ENCODE measurements at regions not wholly inside any gene's neighbourhood (a gene's known extent, or its start where the extent isn't known, plus 50 kb on each side); places are given as distances from the start of the nearest gene placed in this dataset.

DNA sequence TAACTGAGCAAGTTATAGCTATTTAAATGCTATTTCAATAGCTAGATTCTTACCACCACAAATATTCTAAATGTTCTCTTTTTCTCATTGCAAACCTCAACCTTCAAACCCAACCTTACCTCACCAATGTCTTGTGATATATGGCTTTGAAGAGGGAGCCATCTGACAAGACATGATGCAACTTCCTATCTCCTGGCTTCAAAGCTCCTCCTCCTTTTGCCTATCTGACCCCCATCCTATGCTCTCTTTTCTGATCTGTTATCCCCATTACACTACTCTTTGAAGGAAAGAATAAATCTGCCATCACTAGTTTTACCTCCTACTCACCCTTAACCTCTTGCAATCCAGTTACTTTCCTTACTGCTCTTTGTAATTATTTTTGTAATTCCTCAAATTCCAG, 235.6 kb upstream of the ZSWIM2 start:
- no peak for ATAC-seq (ENCODE audit: low read depth)
- no peak overlapping the region for H3K27ac Mint-ChIP-seq
- H3K9me3 Mint-ChIP-seq = peaks cover 3% of the 10 kb centered on the region
- CTCF ChIA-PET = no interaction called here
- intact Hi-C loops (cut with micrococcal nuclease) = no loop called here
- no peak for DNase-seq
- H3K4me3 Mint-ChIP-seq = no peak overlapping the region
- POLR2A ChIA-PET = no interaction called here
- TF ChIP-seq, protein P1, sequence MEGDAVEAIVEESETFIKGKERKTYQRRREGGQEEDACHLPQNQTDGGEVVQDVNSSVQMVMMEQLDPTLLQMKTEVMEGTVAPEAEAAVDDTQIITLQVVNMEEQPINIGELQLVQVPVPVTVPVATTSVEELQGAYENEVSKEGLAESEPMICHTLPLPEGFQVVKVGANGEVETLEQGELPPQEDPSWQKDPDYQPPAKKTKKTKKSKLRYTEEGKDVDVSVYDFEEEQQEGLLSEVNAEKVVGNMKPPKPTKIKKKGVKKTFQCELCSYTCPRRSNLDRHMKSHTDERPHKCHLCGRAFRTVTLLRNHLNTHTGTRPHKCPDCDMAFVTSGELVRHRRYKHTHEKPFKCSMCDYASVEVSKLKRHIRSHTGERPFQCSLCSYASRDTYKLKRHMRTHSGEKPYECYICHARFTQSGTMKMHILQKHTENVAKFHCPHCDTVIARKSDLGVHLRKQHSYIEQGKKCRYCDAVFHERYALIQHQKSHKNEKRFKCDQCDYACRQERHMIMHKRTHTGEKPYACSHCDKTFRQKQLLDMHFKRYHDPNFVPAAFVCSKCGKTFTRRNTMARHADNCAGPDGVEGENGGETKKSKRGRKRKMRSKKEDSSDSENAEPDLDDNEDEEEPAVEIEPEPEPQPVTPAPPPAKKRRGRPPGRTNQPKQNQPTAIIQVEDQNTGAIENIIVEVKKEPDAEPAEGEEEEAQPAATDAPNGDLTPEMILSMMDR (IDR thresholded peaks at IDR 0.05) = no peak
- H3K36me3 Mint-ChIP-seq (ENCODE audit: low read depth) = no peaks in the 10 kb centered on the region
- no peaks in the 10 kb centered on the region for H3K27me3 Mint-ChIP-seq
- H3K4me1 Mint-ChIP-seq = no peaks in the 10 kb centered on the region

DNA sequence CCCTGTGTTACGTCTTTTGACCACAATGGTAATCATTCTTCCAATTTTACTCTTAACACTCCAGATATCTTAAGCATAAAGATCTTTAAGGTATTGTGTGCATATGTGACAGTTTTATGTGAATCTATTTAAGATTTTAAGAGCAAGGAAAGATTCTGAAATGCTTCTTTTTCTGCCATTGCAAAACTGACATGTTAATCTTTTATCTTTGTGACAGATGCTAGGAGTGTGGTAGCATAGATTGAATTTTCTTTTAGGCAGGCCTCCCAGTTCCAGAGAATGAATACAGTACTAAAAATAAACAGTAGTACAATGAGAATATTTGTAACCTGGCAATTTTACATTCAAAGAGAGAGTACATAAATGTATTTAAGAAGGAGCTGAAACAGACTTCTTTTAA, 232.5 kb upstream of the ZSWIM2 start:
- no peak overlapping the region for H3K27ac Mint-ChIP-seq
- TF ChIP-seq, protein P1 (IDR thresholded peaks at IDR 0.05) = no peak
- H3K4me1 Mint-ChIP-seq = no peaks in the 10 kb centered on the region
- H3K9me3 Mint-ChIP-seq = peaks cover 2% of the 10 kb centered on the region
- no peaks in the 10 kb centered on the region for H3K36me3 Mint-ChIP-seq (ENCODE audit: low read depth)
- ChIA-PET POLR2A (no interaction called here), CTCF (no interaction called here)
- H3K27me3 Mint-ChIP-seq = no peaks in the 10 kb centered on the region
- no peak for ATAC-seq (ENCODE audit: low read depth)
- no peak overlapping the region for H3K4me3 Mint-ChIP-seq
- DNase-seq = no peak
- intact Hi-C loops (cut with micrococcal nuclease) = no loop called here

DNA sequence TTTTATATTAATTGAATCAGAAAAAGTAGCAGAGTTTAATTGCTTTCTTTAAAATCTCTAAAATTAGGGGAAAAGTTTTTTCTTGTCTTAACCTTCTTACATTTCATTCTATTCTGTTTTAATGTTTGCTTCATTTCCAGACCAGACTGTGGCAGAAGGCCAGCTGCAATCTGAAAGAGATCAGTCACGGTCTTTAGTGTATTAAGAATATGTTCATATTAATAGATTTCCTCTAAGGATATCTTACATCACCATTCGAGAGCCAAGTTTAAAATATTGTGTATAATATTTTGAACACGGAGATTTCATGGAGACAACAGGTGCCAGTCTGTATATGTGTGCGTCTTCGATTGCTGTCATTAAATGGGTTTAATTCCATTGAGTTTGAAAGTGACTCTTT, 230.9 kb upstream of the ZSWIM2 start:
- Mint-ChIP-seq H3K4me1 (no peaks in the 10 kb centered on the region), H3K27me3 (no peaks in the 10 kb centered on the region), H3K36me3 (ENCODE audit: low read depth) (no peaks in the 10 kb centered on the region), H3K4me3 (no peak overlapping the region), H3K9me3 (peaks cover 2% of the 10 kb centered on the region), H3K27ac (no peak overlapping the region)
- TF ChIP-seq, protein P1 (IDR thresholded peaks at IDR 0.05) = no peak
- CTCF ChIA-PET = no interaction called here
- ATAC-seq (ENCODE audit: low read depth) (no peak), DNase-seq (no peak)
- POLR2A ChIA-PET = no interaction called here
- intact Hi-C loops (cut with micrococcal nuclease) = no loop called here

DNA sequence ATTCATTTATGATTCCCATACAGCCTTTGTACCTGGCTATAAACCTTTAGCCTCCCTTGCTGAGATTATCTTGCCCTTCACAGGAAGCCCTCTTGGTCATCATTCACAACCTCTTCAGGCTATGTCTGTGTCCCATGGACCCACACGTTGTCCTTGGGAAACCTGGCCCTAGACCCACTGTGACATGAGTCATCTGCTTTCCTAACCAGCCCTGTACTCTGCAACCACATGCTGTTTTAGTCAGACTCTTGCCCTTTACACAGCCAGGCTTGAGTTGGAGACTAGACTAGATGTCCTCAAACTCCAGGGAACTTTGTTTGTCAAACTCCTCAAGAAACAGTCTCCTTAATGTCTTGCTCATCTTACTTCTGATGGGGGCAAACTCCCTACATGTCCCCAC, 229.3 kb upstream of the ZSWIM2 start:
- ATAC-seq (ENCODE audit: low read depth) (no peak), DNase-seq (no peak)
- H3K4me3 Mint-ChIP-seq = no peak overlapping the region
- TF ChIP-seq, protein P1 (IDR thresholded peaks at IDR 0.05) = no peak
- ChIA-PET CTCF (no interaction called here), POLR2A (no interaction called here)
- no peaks in the 10 kb centered on the region for H3K36me3 Mint-ChIP-seq (ENCODE audit: low read depth)
- intact Hi-C loops (cut with micrococcal nuclease) = no loop called here
- H3K9me3 Mint-ChIP-seq = peaks cover 2% of the 10 kb centered on the region
- H3K27me3 Mint-ChIP-seq = no peaks in the 10 kb centered on the region
- H3K4me1 Mint-ChIP-seq = no peaks in the 10 kb centered on the region
- no peak overlapping the region for H3K27ac Mint-ChIP-seq

DNA sequence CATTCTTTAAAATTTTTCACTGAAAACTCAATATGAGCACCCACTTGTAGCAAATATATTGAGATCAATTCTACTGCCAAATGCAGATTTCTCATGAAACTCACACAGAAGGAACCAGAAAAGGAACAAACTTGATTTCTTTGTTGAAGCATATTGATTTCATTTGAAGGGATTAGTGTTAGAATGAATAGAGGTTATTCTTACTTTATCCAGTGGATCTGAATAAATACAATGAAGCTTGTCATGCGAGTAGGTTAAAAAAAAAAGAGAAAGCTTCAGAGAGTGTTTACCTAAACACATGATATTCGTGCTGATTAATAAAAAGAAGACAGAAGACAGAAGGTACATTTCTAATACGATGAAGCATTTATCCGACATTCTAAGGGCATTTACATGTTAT, 226.7 kb upstream of the ZSWIM2 start:
- no peak overlapping the region for H3K27ac Mint-ChIP-seq
- H3K4me3 Mint-ChIP-seq = no peak overlapping the region
- H3K27me3 Mint-ChIP-seq = no peaks in the 10 kb centered on the region
- POLR2A ChIA-PET = no interaction called here
- H3K4me1 Mint-ChIP-seq = no peaks in the 10 kb centered on the region
- no peak for ATAC-seq (ENCODE audit: low read depth)
- DNase-seq = no peak
- no peaks in the 10 kb centered on the region for H3K9me3 Mint-ChIP-seq
- TF ChIP-seq, protein P1 (IDR thresholded peaks at IDR 0.05) = no peak
- intact Hi-C loops (cut with micrococcal nuclease) = no loop called here
- no peaks in the 10 kb centered on the region for H3K36me3 Mint-ChIP-seq (ENCODE audit: low read depth)
- CTCF ChIA-PET = no interaction called here
